Neural progenitor cell (in vitro differentiated cells): ENCODE measurements at regions not wholly inside any gene's neighbourhood (a gene's known extent, or its start where the extent isn't known, plus 50 kb on each side); places are given as distances from the start of the nearest gene placed in this dataset.

Source experiments
- DNase-seq: peaks from one replicate; pipeline ENCODE4 v3.0.0-alpha.2; 2016; ENCODE audit warnings: low spot score
- H2AFZ ChIP-seq: fragments of 200-600 bp; sonication (generic); replicated peaks from 2 replicates; pipeline ENCODE4 v1.6.1; 2016; ENCODE audit warnings: antibody characterized with exemption
- H3F3A ChIP-seq: fragments of 200-600 bp; sonication (generic); 2 replicates; pipeline ENCODE4 v1.6.1; 2016; ENCODE audit warnings: antibody characterized with exemption, low read depth
- H3K27ac ChIP-seq: fragments of 200-600 bp; sonication (generic); 2 replicates; pipeline ENCODE4 v1.5.1; 2016; ENCODE audit warnings: mild to moderate bottlenecking
- H3K27me3 ChIP-seq: fragments of 200-600 bp; sonication (generic); 2 replicates; pipeline ENCODE4 v1.6.1; 2016; ENCODE audit warnings: mild to moderate bottlenecking, moderate library complexity
- H3K36me3 ChIP-seq: fragments of 200-600 bp; sonication (generic); 2 replicates; pipeline ENCODE4 v1.5.1; 2016
- H3K4me1 ChIP-seq: fragments of 200-600 bp; sonication (generic); 2 replicates; pipeline ENCODE4 v1.6.1; 2016; ENCODE audit warnings: mixed run types
- H3K4me2 ChIP-seq: fragments of 200-600 bp; sonication (generic); 2 replicates; pipeline ENCODE4 v1.6.1; 2016
- H3K4me3 ChIP-seq: fragments of 200-600 bp; sonication (generic); 2 replicates; pipeline ENCODE4 v1.5.1; 2016
- H3K79me2 ChIP-seq: fragments of 200-600 bp; sonication (generic); 2 replicates; pipeline ENCODE4 v1.6.1; 2016; ENCODE audit warnings: low read depth
- H3K9ac ChIP-seq: fragments of 200-600 bp; sonication (generic); 2 replicates; pipeline ENCODE4 v1.6.1; 2016
- H3K9me3 ChIP-seq: fragments of 200-600 bp; sonication (generic); 2 replicates; pipeline ENCODE4 v1.5.1; 2016; ENCODE audit warnings: low read depth
- H4K20me1 ChIP-seq: fragments of 200-600 bp; sonication (generic); 2 replicates; pipeline ENCODE4 v1.6.1; 2016; ENCODE audit warnings: low read depth
- H3K27ac Mint-ChIP-seq: 3 replicates; pipeline ENCODE4 v1.8.0; 2021; ENCODE audit warnings: mixed read lengths
- H3K27me3 Mint-ChIP-seq: 2 replicates; pipeline ENCODE4 v1.8.0; 2022; ENCODE audit warnings: low read depth, mild to moderate bottlenecking, inconsistent platforms, moderate library complexity, mixed read lengths; ENCODE audit not compliant: insufficient read depth
- H3K36me3 Mint-ChIP-seq: 3 replicates; pipeline ENCODE4 v1.8.0; 2021; ENCODE audit warnings: mixed read lengths
- H3K4me1 Mint-ChIP-seq: 3 replicates; pipeline ENCODE4 v1.8.0; 2021; ENCODE audit warnings: mixed read lengths
- H3K4me3 Mint-ChIP-seq: 3 replicates; pipeline ENCODE4 v1.8.0; 2021; ENCODE audit warnings: mild to moderate bottlenecking, moderate library complexity, mixed read lengths
- H3K9me3 Mint-ChIP-seq: 3 replicates; pipeline ENCODE4 v1.8.0; 2020; ENCODE audit warnings: mixed read lengths
- CTCF ChIP-seq: fragments of 200-600 bp; sonication (generic); IDR thresholded peaks from 2 replicates; pipeline ENCODE4 v1.5.1; 2017; ENCODE audit warnings: antibody characterized with exemption, mild to moderate bottlenecking
- EZH2 ChIP-seq: fragments of 200-600 bp; sonication (generic); IDR thresholded peaks from 2 replicates; pipeline ENCODE4 v1.6.1; 2017; ENCODE audit warnings: antibody characterized with exemption, mild to moderate bottlenecking, moderate library complexity
- EZH2phosphoT487 ChIP-seq: fragments of 200-600 bp; sonication (generic); IDR thresholded peaks from 2 replicates; pipeline ENCODE4 v1.6.1; 2017; ENCODE audit warnings: antibody characterized with exemption

- Mint-ChIP-seq H3K27me3 (peaks cover 9% of the 10 kb centered on the region), H3K36me3 (no peaks in the 10 kb centered on the region), H3K4me3 (no peak overlapping the region), H3K4me1 (peaks cover 15% of the 10 kb centered on the region), H3K9me3 (no peaks in the 10 kb centered on the region), H3K27ac (no peak overlapping the region)
- Histone ChIP-seq H3K4me1 (peaks cover 17% of the 10 kb centered on the region), H3K27ac (no peak overlapping the region), H3K9ac (no peak overlapping the region), H3K9me3 (no peaks in the 10 kb centered on the region), H3K27me3 (no peaks in the 10 kb centered on the region), H3K79me2 (no peaks in the 10 kb centered on the region), H3K4me2 (no peak overlapping the region), H2AFZ (no peak overlapping the region), H3K36me3 (no peaks in the 10 kb centered on the region), H3F3A (peaks cover 3% of the 10 kb centered on the region), H4K20me1 (no peaks in the 10 kb centered on the region), H3K4me3 (no peak overlapping the region)
- no peak for DNase-seq
- TF ChIP-seq EZH2, result no peak
- TF ChIP-seq CTCF, result no peak
- TF ChIP-seq EZH2phosphoT487, result no peak
These were observed 71.9 kb downstream of the PHETA1 start for GRCh38 chr12:111296906-111297463.

- Histone ChIP-seq H3K36me3 (no peaks in the 10 kb centered on the region), H3K4me3 (no peak overlapping the region), H3K27me3 (no peaks in the 10 kb centered on the region), H3K27ac (no peak overlapping the region), H4K20me1 (no peaks in the 10 kb centered on the region), H3K79me2 (no peaks in the 10 kb centered on the region), H3K4me1 (peaks cover 17% of the 10 kb centered on the region), H3K9ac (no peak overlapping the region), H3F3A (peaks cover 3% of the 10 kb centered on the region), H3K9me3 (no peaks in the 10 kb centered on the region), H2AFZ (no peak overlapping the region), H3K4me2 (no peak overlapping the region)
- TF ChIP-seq CTCF (no peak), EZH2 (no peak), EZH2phosphoT487 (no peak)
- Mint-ChIP-seq H3K27ac (peak overlapping the region; percentile 85), H3K4me3 (no peak overlapping the region), H3K4me1 (peaks cover 15% of the 10 kb centered on the region), H3K27me3 (peaks cover 11% of the 10 kb centered on the region), H3K9me3 (no peaks in the 10 kb centered on the region), H3K36me3 (peaks cover 2% of the 10 kb centered on the region)
- DNase-seq, result peak; percentile 32
These were observed 73.7 kb downstream of the PHETA1 start for GRCh38 chr12:111295176-111295575.

- Histone ChIP-seq H3K4me2 (no peak overlapping the region), H3K4me1 (peaks cover 14% of the 10 kb centered on the region), H3K27ac (no peak overlapping the region), H3K36me3 (no peaks in the 10 kb centered on the region), H2AFZ (no peak overlapping the region), H3F3A (no peaks in the 10 kb centered on the region), H3K9me3 (no peaks in the 10 kb centered on the region), H3K79me2 (no peaks in the 10 kb centered on the region), H3K9ac (no peak overlapping the region), H4K20me1 (no peaks in the 10 kb centered on the region), H3K27me3 (no peaks in the 10 kb centered on the region), H3K4me3 (no peak overlapping the region)
- Mint-ChIP-seq H3K4me3 (no peak overlapping the region), H3K27me3 (peaks cover 9% of the 10 kb centered on the region), H3K9me3 (no peaks in the 10 kb centered on the region), H3K36me3 (peaks cover 2% of the 10 kb centered on the region), H3K27ac (no peak overlapping the region), H3K4me1 (peaks cover 12% of the 10 kb centered on the region)
- no peak for TF ChIP-seq CTCF
- TF ChIP-seq EZH2phosphoT487, result no peak
- TF ChIP-seq EZH2, result no peak
- peak; percentile 49 for DNase-seq
These were observed 75.5 kb downstream of the PHETA1 start for GRCh38 chr12:111293266-111294009.
